GM18951 (cell line): ENCODE measurements at regions not wholly inside any gene's neighbourhood (a gene's known extent, or its start where the extent isn't known, plus 50 kb on each side); places are given as distances from the start of the nearest gene placed in this dataset.
"Not testable (repeated sequence)": the region's sequence is repeated elsewhere in the genome, so short reads cannot be mapped to it uniquely, and the experiment has no call there.

Source experiments
- POLR2A ChIP-seq: IDR thresholded peaks from 4 replicates; pipeline ENCODE4 v1.6.1; 2011; ENCODE audit warnings: mild to moderate bottlenecking; ENCODE audit not compliant: insufficient read length, insufficient read depth; ENCODE audit errors: extremely low read depth
- in situ Hi-C: fragments of 300-500 bp; cut with MboI; formaldehyde crosslinking; loops from one replicate; pipeline ENCODE4 v1.12.0; 2022; ENCODE audit warnings: low sequenced_read_pairs, mixed read lengths, inconsistent platforms; ENCODE audit not compliant: unreplicated experiment

DNA sequence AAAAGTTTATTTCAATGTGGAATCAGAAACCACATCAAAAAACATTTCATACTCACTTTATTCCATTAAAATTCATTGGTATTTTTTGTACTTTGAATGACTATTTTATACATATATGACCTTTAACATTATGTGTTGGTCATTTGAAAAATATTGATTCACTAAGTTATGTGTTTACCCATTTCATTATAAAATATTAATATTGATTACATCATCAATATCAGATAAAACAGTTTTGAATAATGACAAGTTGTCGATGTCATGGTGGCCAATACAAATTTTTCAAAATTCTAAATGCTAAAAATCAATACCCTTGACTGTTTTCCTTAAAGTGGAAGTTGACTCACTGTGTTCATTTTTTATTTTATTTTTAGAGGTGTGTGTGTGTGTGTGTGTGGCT, 239.7 kb upstream of the ROBO1 start:
- in situ Hi-C loops: no loop called here
- no peak for TF ChIP-seq POLR2A

DNA sequence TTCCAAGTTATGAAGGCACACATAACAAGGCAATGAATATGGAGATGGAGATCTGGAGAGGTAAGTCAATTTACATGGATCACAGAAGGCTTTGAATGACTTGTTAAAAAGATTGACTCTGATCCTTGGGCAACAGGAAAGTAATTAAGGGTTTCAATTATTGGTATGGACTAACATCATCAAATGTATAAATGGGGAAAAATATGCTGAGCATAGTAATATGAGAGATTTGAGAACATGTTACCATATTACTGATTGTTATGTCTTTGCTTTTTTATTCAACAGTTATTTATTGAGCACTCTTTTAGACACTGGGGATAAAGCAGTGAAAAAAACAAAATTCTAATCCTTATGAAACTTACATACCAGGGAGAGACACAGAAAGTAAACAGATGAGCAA, 238.5 kb upstream of the ROBO1 start:
- in situ Hi-C loops: no loop called here
- TF ChIP-seq POLR2A: no peak

DNA sequence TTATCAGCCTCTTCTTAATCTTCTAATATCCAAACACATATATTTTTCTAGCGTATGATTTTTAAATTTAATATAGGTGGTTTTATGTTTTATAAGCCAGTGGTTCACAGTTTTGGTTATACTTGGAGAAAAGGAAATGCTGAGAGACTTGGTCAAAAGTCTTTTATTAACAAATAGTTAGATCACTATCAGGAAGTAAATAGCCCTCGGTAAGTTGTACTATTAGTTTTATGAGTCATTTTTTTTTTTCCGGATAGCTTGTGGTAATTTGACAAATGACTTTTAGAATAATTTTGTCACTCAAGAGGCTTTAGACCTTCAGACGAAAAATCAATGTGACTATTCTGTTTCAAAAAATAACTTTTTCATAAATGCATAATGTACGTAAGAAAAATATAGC, 232.2 kb upstream of the ROBO1 start:
- TF ChIP-seq POLR2A: no peak
- in situ Hi-C loops: no loop called here

DNA sequence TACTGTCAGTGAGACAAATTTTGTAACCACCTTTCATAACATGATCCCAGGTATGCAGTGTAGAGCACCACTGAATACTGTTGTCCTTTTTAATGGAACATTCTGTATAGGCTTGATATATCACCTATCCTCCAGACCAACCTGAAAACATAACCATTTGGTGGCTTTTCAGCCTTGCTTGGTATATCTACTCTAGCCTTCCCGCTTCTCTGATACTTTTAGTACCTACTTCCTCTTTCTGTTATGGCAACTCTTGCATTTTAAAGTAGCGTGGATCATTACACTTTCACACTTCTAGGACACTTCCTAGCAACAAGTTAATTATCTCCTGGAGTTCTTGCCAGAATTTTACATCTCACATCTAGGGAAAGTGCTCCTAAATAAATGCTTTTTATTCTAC, 226.6 kb upstream of the ROBO1 start:
- no peak for TF ChIP-seq POLR2A
- in situ Hi-C loops: no loop called here

DNA sequence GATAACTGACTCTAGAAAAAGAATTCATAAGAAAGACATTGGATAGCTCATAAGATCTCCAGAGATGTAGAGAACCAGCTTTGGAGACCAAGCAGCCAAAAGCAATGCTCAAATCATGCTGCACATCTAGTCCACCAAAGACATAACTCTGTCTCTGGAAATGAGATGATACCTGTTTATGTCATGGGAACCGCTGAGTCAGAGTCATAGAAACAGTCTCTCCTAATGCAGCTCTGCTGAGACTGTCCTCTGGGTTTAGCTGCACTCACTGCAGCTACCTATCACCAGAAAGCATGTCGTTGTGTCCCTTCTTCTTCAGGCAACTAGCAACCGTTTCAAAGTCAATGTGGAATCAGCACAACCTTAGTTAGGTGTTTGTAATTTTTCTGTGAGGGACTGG, 218.5 kb upstream of the ROBO1 start:
- TF ChIP-seq POLR2A: no peak
- in situ Hi-C loops: no loop called here

DNA sequence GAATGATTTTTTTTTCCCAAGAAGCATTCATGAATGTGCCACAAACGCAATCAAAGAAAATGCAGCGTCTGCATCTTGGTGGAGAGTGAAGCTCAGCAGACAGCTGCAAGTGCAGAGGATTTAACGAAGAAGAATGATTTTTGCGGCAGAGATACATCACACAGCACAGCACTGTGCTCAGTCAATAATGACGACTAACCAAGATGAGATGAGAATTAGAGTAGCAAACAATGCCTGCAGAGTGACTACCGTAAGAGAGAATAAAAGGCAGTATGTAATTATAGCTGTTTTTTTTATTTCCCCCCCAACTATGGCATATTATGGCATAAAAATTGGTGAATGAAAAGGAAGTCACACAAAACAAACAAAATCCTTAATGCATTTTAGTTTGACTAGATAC, 218.0 kb upstream of the ROBO1 start:
- no peak for TF ChIP-seq POLR2A
- in situ Hi-C loops: no loop called here

DNA sequence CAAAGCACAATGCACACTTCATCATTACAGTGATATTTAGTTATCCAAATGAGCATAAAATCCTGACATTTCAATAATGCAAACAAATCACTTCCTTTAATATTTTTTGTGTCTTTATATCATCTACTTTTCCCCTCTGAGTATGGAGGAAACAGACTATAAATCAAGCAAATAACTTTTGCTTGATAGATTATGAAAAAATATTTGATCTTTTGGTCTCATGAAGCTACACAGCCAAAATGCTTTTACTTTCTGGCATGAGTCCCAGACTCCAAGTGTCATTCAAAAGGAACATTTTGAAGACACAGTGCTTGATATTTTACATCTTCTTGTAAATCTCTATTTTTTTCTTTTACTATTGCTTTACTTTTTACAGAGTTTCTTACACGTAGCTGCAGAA, 215.3 kb upstream of the ROBO1 start:
- TF ChIP-seq POLR2A: no peak
- in situ Hi-C loops: no loop called here

DNA sequence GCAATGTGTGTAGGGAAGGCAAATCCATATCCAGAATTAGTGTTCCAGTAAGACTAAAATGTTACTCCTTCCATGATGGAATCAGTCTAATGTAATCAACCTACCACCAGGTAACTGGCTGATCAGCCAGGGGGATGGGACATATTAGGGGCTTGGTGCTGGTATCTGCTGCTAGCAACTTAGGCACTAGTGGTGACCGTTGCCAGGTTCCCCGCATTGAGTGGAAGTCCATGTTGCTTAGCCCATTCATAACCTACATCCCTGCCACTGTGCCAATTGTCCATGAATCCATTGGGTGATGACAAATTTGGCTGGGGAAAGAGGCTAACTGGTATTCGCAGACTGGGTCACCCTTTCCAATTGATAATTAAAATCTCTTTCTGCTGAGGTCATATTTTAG, 212.2 kb upstream of the ROBO1 start:
- no peak for TF ChIP-seq POLR2A
- in situ Hi-C loops: no loop called here

DNA sequence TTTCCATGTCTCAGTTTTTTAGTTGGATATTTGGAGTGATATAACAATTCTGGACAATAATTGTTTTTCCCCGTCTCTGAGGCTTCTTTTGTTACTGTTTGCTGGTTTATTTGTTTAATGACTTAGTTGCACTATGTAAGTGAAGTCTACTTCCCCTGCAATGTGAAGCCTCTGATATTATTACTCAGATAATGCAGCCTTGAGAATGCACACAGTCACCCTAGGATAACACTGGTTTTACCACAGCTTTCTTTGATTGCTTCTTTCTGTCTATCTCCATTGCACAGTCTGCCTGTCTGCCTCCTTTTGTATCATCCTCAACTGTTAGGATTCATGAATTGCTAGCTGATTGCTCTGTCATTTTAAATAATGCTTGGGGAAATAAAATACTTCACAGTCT, 208.7 kb upstream of the ROBO1 start:
- in situ Hi-C loops: no loop called here
- no peak for TF ChIP-seq POLR2A

DNA sequence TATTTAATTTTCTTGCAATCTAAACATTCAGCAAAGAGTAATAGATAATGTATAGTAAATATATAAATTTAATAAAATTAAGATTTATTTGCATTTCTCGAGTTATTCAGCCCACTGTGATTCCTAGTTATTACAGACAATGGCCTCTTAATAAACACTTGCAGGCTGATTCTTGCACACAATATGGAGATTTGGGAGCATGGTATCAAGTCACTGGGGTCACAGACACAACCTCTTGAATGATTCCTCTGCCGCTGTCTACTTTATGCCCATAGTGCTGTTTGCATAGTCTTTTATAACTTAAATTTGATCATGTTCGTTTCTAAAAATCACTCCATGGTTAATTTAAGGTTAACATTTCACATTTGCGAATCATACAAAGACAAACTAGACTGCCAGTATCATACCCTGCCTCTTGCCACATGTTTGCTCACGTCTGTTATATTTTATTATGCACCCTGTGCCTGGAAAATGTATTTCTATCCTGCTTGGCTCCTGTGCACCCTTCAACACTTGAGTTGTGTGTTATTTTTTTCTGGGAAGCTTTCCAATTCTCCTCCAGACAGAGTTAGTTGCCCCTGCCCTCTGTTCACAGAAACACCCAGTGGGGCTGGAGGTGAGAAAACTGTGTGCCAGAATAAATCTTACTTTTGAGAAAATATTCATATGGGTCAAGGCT, 206.3 kb upstream of the ROBO1 start:
- no peak for TF ChIP-seq POLR2A
- in situ Hi-C loops: no loop called here

DNA sequence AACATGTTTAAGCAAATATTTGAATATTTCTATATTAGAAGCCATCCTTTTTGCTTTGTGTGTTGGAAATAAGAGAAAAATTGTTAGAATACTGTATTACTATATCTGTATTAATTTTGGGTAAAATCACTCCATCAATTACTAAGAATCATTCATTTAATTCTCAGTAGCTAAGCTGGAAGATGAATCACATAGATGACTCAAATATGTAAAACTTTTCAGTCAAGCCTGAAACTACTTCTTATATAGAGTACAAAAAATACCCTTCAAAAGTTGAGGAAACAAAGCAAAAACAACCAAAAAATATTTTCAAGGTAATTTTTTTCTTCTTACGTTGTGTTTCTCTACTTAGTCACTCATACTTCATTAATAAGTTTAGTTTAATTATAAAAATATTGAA, 205.7 kb upstream of the ROBO1 start:
- in situ Hi-C loops: no loop called here
- no peak for TF ChIP-seq POLR2A

DNA sequence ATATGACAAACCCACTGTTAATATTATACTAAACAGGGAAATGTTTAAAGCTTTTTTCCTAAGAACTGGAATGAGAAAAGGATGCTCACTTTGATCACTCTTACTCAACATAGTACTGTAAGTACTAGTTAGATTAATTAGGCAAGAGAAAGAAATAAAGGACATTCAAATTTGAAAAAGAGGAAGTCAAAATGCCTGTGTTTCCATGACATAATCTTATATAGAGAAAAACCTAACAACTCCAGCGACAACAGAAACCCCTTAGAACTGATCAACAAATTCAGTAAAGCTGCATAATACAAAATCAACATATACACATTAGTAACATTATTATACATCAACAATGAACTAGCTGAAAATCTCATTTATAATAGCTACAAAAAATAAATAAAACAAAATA, 200.6 kb upstream of the ROBO1 start:
- in situ Hi-C loops: no loop called here
- TF ChIP-seq POLR2A: no peak

DNA sequence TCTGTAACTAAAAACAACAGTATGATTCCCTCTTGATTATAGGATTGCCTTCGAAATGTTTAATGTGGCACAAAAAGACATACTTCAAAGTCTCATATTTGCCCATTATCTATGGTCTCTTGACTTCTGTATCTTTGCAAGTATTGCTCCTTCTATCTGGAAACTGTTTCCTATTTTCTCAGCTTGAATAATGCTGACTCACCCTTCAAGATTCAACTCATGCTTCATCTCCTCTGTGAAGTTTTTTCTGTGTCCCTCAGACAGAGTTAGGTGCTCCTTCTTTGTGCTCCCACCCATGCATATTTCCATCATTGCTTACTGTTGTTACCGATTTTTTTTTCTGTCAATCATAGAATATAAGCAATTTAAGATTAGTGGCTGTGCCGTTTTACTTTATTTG, 192.8 kb upstream of the ROBO1 start:
- in situ Hi-C loops: no loop called here
- TF ChIP-seq POLR2A: no peak

DNA sequence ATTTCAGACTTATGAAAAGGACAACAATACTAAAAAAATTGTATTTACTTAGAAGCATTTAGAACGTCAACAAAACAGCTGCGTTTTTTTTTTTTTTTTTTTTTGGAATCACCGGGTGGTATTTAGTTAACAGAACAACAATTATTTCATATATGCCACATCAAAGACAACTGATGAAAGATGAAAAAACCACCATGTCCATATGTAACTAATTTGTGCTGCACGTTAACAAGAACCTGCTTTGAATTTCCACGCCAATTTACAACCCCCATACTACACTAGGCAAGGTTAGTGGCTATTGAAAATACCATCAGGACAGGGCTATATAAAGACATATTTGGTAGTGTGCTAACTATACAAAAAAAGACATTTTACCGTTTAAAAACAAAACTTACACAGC, 189.3 kb upstream of the ROBO1 start:
- TF ChIP-seq POLR2A: no peak
- in situ Hi-C loops: no loop called here

DNA sequence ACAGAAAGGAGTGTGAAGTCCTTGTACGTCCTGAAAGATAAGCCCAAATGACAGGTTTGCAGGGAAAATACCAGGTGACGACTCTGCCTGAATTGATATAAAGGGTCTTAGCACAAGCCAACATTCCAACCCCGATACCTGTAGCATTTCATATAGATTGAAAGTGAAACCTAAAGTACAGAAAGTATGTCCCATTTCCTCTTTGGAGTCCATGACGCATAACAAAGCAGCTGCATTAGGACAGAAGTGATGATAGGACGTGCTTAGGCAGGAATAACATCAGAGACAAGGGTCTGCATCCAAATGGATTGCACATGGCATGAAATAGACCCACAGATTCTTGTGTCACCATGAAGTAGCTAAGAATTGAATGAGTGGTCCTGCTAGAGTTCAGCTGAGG, 187.0 kb upstream of the ROBO1 start:
- no peak for TF ChIP-seq POLR2A
- in situ Hi-C loops: no loop called here

DNA sequence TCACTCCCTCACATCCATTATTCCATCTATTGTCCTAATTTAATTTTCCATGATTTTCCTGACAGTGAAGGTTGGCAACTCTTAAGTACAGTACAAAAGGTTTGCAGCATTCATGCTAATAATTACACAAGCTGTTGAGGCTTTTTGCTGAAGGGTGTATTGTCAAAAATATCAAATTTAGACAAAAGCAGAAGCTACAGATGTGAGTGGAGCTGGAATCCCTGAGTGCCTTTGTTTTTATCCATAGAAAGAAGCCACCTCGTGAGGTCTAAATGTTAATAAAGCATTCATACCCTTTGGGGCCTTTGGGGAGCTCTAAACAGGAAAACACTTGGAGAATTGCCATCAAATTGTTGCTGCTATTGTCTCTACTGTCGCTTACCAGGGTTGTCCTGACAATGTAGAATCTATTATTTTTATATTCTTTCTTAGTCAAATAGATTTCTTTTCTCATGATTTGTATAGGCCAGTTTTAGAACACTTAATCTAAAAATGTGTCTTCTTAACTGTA, 185.8 kb upstream of the ROBO1 start:
- in situ Hi-C loops: no loop called here
- TF ChIP-seq POLR2A: no peak

DNA sequence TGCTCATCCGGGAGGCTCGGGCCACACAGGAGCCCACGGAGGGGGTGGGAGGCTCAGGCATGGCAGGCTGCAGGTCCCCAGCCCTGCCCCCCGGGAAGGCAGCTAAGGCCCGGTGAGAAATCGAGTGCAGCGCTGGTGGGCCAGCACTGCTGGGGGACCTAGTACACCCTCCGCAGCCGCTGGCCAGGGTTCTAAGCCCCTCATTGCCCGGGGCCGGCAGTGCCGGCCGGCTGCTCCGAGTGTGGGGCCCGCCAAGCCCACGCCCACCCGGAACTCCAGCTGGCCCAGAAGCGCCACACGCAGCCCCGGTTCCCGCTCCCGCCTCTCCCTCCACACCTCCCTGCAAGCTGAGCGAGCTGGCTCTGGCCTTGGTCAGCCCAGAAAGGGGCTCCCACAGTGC, 183.6 kb upstream of the ROBO1 start:
- in situ Hi-C loops: not testable (repeated sequence)
